GM21526 (cell line): ENCODE measurements at regions not wholly inside any gene's neighbourhood (a gene's known extent, or its start where the extent isn't known, plus 50 kb on each side); places are given as distances from the start of the nearest gene placed in this dataset.

Experiments used
- ATAC-seq: cut with Tn5 transposase; IDR thresholded peaks from one replicate; pipeline ENCODE4 v1.9.1; 2021; ENCODE audit warnings: moderate library complexity; ENCODE audit not compliant: unreplicated experiment, low FRiP score

- ATAC-seq, result no peak
Observed at GRCh38 chr1:5273280-5274003, 619.0 kb downstream of the AJAP1 start.

GRCh38 chr1:5272325-5272724 is 617.9 kb downstream of the AJAP1 start:
- ATAC-seq, result no peak

GRCh38 chr1:5271264-5271663 is 616.9 kb downstream of the AJAP1 start:
- ATAC-seq, result no peak

- ATAC-seq, result no peak
Observed at GRCh38 chr1:5269901-5270300, 615.5 kb downstream of the AJAP1 start.

GRCh38 chr1:5267603-5268235 is 613.3 kb downstream of the AJAP1 start:
- ATAC-seq, result no peak

GRCh38 chr1:5265438-5266075 is 611.1 kb downstream of the AJAP1 start:
- ATAC-seq, result no peak

GRCh38 chr1:5264476-5264875 is 610.1 kb downstream of the AJAP1 start:
- no peak for ATAC-seq

GRCh38 chr1:5256793-5257192 is 602.4 kb downstream of the AJAP1 start:
- ATAC-seq, result no peak

- ATAC-seq, result no peak
Observed at GRCh38 chr1:5254975-5255374, 600.6 kb downstream of the AJAP1 start.

GRCh38 chr1:5254131-5254725 is 599.8 kb downstream of the AJAP1 start:
- ATAC-seq, result no peak

GRCh38 chr1:5253036-5253435 is 598.6 kb downstream of the AJAP1 start:
- no peak for ATAC-seq

- ATAC-seq, result no peak
Observed at GRCh38 chr1:5250336-5250735, 595.9 kb downstream of the AJAP1 start.

- ATAC-seq, result no peak
Observed at GRCh38 chr1:5245348-5245747, 590.9 kb downstream of the AJAP1 start.

GRCh38 chr1:5244631-5245285 is 590.3 kb downstream of the AJAP1 start:
- ATAC-seq, result no peak

GRCh38 chr1:5242850-5243249 is 588.4 kb downstream of the AJAP1 start:
- ATAC-seq, result no peak

GRCh38 chr1:5239911-5240310 is 585.5 kb downstream of the AJAP1 start:
- no peak for ATAC-seq

- no peak for ATAC-seq
Observed at GRCh38 chr1:5238351-5239130, 584.1 kb downstream of the AJAP1 start.

GRCh38 chr1:5235355-5235899 is 581.0 kb downstream of the AJAP1 start:
- ATAC-seq, result no peak

GRCh38 chr1:5232537-5232936 is 578.1 kb downstream of the AJAP1 start:
- ATAC-seq, result no peak
